Thyroid gland (tissue), 4 donors: ENCODE measurements at regions not wholly inside any gene's neighbourhood (a gene's known extent, or its start where the extent isn't known, plus 50 kb on each side); places are given as distances from the start of the nearest gene placed in this dataset.

ENCODE experiments used
- POLR2A ChIP-seq, 2 donors: fragments of 450-650 bp; IDR thresholded peaks; one replicate each; pipeline ENCODE4 v1.6.1; 2017; ENCODE audit warnings: antibody characterized with exemption in 2 of 2, mild to moderate bottlenecking in 2 of 2, moderate library complexity in 1 of 2
- TF ChIP-seq, protein P1 (sequence below), 6 experiments: fragments of 200-600 bp in 3 of 6; fragments of 450-650 bp in 3 of 6; sonication (generic) in 3 of 6; IDR thresholded peaks; one replicate each; pipeline ENCODE4 v1.5.1; 2016 to 2019; ENCODE audit warnings: antibody characterized with exemption in 6 of 6, mild to moderate bottlenecking in 2 of 6, inconsistent platforms in 1 of 6, moderate library complexity in 1 of 6

DNA sequence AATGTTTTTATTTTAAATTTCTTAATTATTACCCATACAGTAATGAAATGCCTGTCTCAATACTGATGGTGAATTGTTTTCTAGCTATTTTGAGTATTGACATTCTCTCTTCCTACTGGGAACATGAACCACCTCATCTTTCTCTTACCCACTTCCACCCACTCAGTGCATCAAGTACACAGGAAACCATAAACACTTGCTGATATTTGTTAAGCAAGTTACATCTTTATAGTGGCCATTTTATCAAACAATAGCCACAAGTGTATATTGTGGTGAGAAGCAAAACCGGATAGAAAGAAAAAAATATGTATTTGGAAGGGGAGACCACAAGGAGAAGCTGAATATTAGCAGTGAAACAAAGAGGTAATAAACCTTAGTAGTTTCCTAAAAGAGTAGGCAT is 368.1 kb upstream of the HNRNPA3 start:
- TF ChIP-seq, protein P1, sequence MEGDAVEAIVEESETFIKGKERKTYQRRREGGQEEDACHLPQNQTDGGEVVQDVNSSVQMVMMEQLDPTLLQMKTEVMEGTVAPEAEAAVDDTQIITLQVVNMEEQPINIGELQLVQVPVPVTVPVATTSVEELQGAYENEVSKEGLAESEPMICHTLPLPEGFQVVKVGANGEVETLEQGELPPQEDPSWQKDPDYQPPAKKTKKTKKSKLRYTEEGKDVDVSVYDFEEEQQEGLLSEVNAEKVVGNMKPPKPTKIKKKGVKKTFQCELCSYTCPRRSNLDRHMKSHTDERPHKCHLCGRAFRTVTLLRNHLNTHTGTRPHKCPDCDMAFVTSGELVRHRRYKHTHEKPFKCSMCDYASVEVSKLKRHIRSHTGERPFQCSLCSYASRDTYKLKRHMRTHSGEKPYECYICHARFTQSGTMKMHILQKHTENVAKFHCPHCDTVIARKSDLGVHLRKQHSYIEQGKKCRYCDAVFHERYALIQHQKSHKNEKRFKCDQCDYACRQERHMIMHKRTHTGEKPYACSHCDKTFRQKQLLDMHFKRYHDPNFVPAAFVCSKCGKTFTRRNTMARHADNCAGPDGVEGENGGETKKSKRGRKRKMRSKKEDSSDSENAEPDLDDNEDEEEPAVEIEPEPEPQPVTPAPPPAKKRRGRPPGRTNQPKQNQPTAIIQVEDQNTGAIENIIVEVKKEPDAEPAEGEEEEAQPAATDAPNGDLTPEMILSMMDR (IDR thresholded peaks at IDR 0.05), result no peak
- no peak for TF ChIP-seq POLR2A (IDR thresholded peaks at IDR 0.05)
